Parathyroid adenoma (tissue), 2 donors: ENCODE measurements at regions not wholly inside any gene's neighbourhood (a gene's known extent, or its start where the extent isn't known, plus 50 kb on each side); places are given as distances from the start of the nearest gene placed in this dataset.

Experiments
- H2AFZ ChIP-seq: fragments of 300-600 bp; sonication (generic); one replicate; pipeline ENCODE4 v1.7.0; 2017; ENCODE audit warnings: antibody characterized with exemption, mild to moderate bottlenecking
- H3K27ac ChIP-seq: fragments of 300-600 bp; sonication (generic); one replicate; pipeline ENCODE4 v1.7.0; 2017
- H3K27me3 ChIP-seq: fragments of 300-600 bp; sonication (generic); one replicate; pipeline ENCODE4 v1.7.0; 2017; ENCODE audit warnings: low read length; ENCODE audit not compliant: control insufficient read depth, insufficient read depth
- H3K36me3 ChIP-seq: fragments of 300-600 bp; sonication (generic); one replicate; pipeline ENCODE4 v1.7.0; 2017; ENCODE audit warnings: low read length; ENCODE audit not compliant: control insufficient read depth, insufficient read depth
- H3K4me1 ChIP-seq: fragments of 300-600 bp; sonication (generic); one replicate; pipeline ENCODE4 v1.7.0; 2017; ENCODE audit warnings: control low read depth
- H3K4me2 ChIP-seq: fragments of 300-600 bp; sonication (generic); one replicate; pipeline ENCODE4 v1.7.0; 2017; ENCODE audit warnings: low read length
- H3K4me3 ChIP-seq: fragments of 300-600 bp; sonication (generic); one replicate; pipeline ENCODE4 v1.7.0; 2017; ENCODE audit warnings: low read depth, low read length
- H3K79me2 ChIP-seq: fragments of 300-600 bp; sonication (generic); one replicate; pipeline ENCODE4 v1.7.0; 2017; ENCODE audit warnings: control low read depth
- H3K9ac ChIP-seq: fragments of 300-600 bp; sonication (generic); one replicate; pipeline ENCODE4 v1.7.0; 2017; ENCODE audit warnings: mild to moderate bottlenecking
- H3K9me3 ChIP-seq: fragments of 300-600 bp; sonication (generic); one replicate; pipeline ENCODE4 v1.7.0; 2017; ENCODE audit warnings: low read length; ENCODE audit not compliant: control insufficient read depth
- CTCF ChIP-seq: fragments of 300-600 bp; sonication (generic); IDR thresholded peaks from one replicate; pipeline ENCODE4 v1.7.0; 2017; ENCODE audit warnings: antibody characterized with exemption, mild to moderate bottlenecking
- donor health status: primary hyperparathyroidism.

GRCh38 chr7:118311121-118311836, 86.8 kb downstream of the ANKRD7 start:
- no peaks in the 10 kb centered on the region for H3K9me3 ChIP-seq
- TF ChIP-seq CTCF, result no peak

DNA sequence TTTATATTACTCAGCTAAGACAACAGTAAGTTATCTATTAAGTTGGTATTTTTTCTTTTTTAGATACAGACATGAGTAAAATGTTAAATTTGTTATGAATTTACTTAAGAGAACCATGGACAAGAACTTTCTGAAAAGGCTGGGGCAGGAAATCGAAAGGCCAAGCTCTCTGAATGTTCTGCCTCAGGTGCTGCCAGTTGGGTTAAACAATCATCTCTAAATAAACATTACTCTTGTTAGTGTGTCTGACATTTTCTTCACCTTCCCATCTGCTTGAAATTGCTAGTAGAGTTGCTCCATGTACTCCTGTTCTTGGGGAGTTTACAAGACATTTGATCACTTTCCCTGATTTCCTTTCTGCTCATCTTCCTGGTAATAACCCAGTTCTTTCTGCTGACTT, 87.5 kb downstream of the ANKRD7 start:
- no peak overlapping the region for H3K4me2 ChIP-seq
- no peaks in the 10 kb centered on the region for H3K79me2 ChIP-seq
- no peak overlapping the region for H3K4me3 ChIP-seq
- no peak overlapping the region for H3K9ac ChIP-seq
- no peak overlapping the region for H2AFZ ChIP-seq
- H3K36me3 ChIP-seq, result no peaks in the 10 kb centered on the region
- no peak for TF ChIP-seq CTCF
- H3K9me3 ChIP-seq, result no peaks in the 10 kb centered on the region
- no peaks in the 10 kb centered on the region for H3K27me3 ChIP-seq
- no peaks in the 10 kb centered on the region for H3K4me1 ChIP-seq
- H3K27ac ChIP-seq, result no peak overlapping the region

More at GRCh38 chr7:118311121-118311836, 86.8 kb downstream of the ANKRD7 start:
- H3K4me1 ChIP-seq, result no peaks in the 10 kb centered on the region
- no peak overlapping the region for H2AFZ ChIP-seq
- H3K27ac ChIP-seq, result no peak overlapping the region
- H3K9ac ChIP-seq, result no peak overlapping the region
- H3K79me2 ChIP-seq, result no peaks in the 10 kb centered on the region
- no peaks in the 10 kb centered on the region for H3K27me3 ChIP-seq
- no peak overlapping the region for H3K4me3 ChIP-seq
- no peaks in the 10 kb centered on the region for H3K36me3 ChIP-seq
- H3K4me2 ChIP-seq, result no peak overlapping the region

- H3K27me3 ChIP-seq, result no peaks in the 10 kb centered on the region
- no peak overlapping the region for H3K4me2 ChIP-seq
- no peak for TF ChIP-seq CTCF
- H3K36me3 ChIP-seq, result no peaks in the 10 kb centered on the region
- H2AFZ ChIP-seq, result no peak overlapping the region
- H3K27ac ChIP-seq, result no peak overlapping the region
- H3K79me2 ChIP-seq, result no peaks in the 10 kb centered on the region
- H3K9ac ChIP-seq, result no peak overlapping the region
- no peaks in the 10 kb centered on the region for H3K9me3 ChIP-seq
- no peaks in the 10 kb centered on the region for H3K4me1 ChIP-seq
- H3K4me3 ChIP-seq, result no peak overlapping the region
Observed at GRCh38 chr7:118312966-118313365, 88.5 kb downstream of the ANKRD7 start.

DNA sequence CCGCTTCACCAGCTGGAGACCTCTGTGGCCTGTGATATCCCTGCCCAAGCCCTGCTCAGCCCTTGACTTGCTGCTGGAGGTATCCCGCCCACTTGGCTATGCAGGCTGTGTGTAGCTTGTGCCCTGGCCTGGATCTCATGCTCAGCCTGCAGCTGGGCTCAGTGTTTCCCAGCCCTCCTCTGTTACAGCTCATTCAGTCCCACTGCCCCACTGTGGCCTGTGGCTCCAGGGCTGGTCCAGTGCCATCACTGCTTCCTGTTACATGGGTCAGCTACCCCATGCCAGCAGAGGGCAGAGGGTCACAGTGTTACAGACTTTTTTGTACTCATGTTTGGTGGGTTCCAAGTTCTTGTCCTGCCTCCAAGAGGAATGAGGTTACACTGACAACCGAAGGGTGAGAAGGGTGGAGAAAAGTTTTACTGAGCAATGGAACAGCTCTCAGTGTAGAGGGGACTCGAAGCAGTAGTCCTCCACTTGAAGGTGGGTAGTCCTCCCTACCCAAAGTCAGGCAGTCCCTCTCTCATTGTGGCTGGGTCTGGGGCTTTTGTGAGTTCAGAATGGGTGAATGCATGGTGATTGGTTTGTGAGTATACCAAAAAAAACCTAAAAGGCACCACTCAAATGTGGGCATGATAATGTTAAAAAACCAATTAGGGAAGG, 100.4 kb downstream of the ANKRD7 start:
- Histone ChIP-seq H3K79me2 (no peaks in the 10 kb centered on the region), H3K9ac (no peak overlapping the region), H3K9me3 (no peaks in the 10 kb centered on the region), H3K4me2 (no peak overlapping the region), H3K4me3 (no peak overlapping the region), H3K4me1 (no peaks in the 10 kb centered on the region), H2AFZ (no peak overlapping the region), H3K27ac (no peak overlapping the region), H3K27me3 (no peaks in the 10 kb centered on the region), H3K36me3 (no peaks in the 10 kb centered on the region)
- TF ChIP-seq CTCF, result no peak

- Histone ChIP-seq H3K9me3 (no peaks in the 10 kb centered on the region), H3K4me2 (no peak overlapping the region), H3K4me1 (no peaks in the 10 kb centered on the region), H3K4me3 (no peak overlapping the region), H2AFZ (no peak overlapping the region), H3K9ac (no peak overlapping the region), H3K36me3 (no peaks in the 10 kb centered on the region), H3K79me2 (no peaks in the 10 kb centered on the region), H3K27ac (no peak overlapping the region), H3K27me3 (no peaks in the 10 kb centered on the region)
- TF ChIP-seq CTCF, result no peak
Observed at GRCh38 chr7:118325450-118325808, 100.9 kb downstream of the ANKRD7 start.
